AG04450 (cell line): ENCODE measurements at regions not wholly inside any gene's neighbourhood (a gene's known extent, or its start where the extent isn't known, plus 50 kb on each side); places are given as distances from the start of the nearest gene placed in this dataset.

Experiments used
- CTCF ChIA-PET: fragments of 300-600, 350-600 bp; formaldehyde crosslinking; extraction: SDS; loops from one replicate; lab custom pipeline; 2022; ENCODE audit warnings: antibody characterized with exemption, inconsistent platforms; lab: Charles Lee
- POLR2A ChIA-PET: fragments of 350-600 bp; formaldehyde crosslinking; extraction: SDS; loops from one replicate; lab custom pipeline; 2021; ENCODE audit warnings: antibody characterized with exemption, inconsistent platforms; lab: Yijun Ruan, JAX
- DNase-seq: peaks from one replicate; pipeline ENCODE4 v3.0.0-alpha.2; 2011; ENCODE audit warnings: low read depth, low spot score
- H3K27ac ChIP-seq: one replicate; pipeline ENCODE4 v1.5.1; 2012; ENCODE audit warnings: low read depth, low read length, control low read depth
- H3K27me3 ChIP-seq: one replicate; pipeline ENCODE4 v1.6.0; 2012; ENCODE audit warnings: low read length; ENCODE audit not compliant: control insufficient read depth, insufficient read depth
- H3K4me3 ChIP-seq: 2 replicates; pipeline ENCODE4 v1.5.1; 2011; ENCODE audit warnings: mild to moderate bottlenecking, low read depth, low read length, control low read depth
- H3K9me3 ChIP-seq: 2 replicates; pipeline ENCODE4 v1.5.1; 2012; ENCODE audit warnings: low read length; ENCODE audit not compliant: control insufficient read depth, insufficient read depth
- CTCF ChIP-seq: IDR thresholded peaks from 2 replicates; pipeline ENCODE4 v1.5.1; 2011; ENCODE audit warnings: low read depth, low read length, control low read depth, inconsistent platforms

- POLR2A ChIA-PET = no interaction called here
- DNase-seq = no peak
- TF ChIP-seq CTCF = no peak
- H3K27me3 ChIP-seq = no peaks in the 10 kb centered on the region
- H3K9me3 ChIP-seq = peaks cover 19% of the 10 kb centered on the region
- H3K4me3 ChIP-seq = no peak overlapping the region
- H3K27ac ChIP-seq = no peak overlapping the region
- CTCF ChIA-PET = no interaction called here
Observed at GRCh38 chr7:49400891-49401550, 372.4 kb upstream of the VWC2 start.

GRCh38 chr7:49403844-49404243 is 369.6 kb upstream of the VWC2 start:
- POLR2A ChIA-PET = no interaction called here
- DNase-seq = no peak
- Histone ChIP-seq H3K4me3 (no peak overlapping the region), H3K27me3 (no peaks in the 10 kb centered on the region), H3K9me3 (peaks cover 26% of the 10 kb centered on the region), H3K27ac (no peak overlapping the region)
- TF ChIP-seq CTCF = no peak
- CTCF ChIA-PET = no interaction called here

- peaks cover 25% of the 10 kb centered on the region for H3K9me3 ChIP-seq
- H3K27me3 ChIP-seq = no peaks in the 10 kb centered on the region
- no peak for DNase-seq
- no peak for TF ChIP-seq CTCF
- no peak overlapping the region for H3K27ac ChIP-seq
- ChIA-PET POLR2A (no interaction called here), CTCF (no interaction called here)
- no peak overlapping the region for H3K4me3 ChIP-seq
Observed at GRCh38 chr7:49407205-49407604, 366.2 kb upstream of the VWC2 start.

- Histone ChIP-seq H3K9me3 (peaks cover 3% of the 10 kb centered on the region; the same call in 1 of the 2 replicates), H3K4me3 (no peak overlapping the region), H3K27me3 (no peaks in the 10 kb centered on the region), H3K27ac (no peak overlapping the region)
- POLR2A ChIA-PET = no interaction called here
- no peak for TF ChIP-seq CTCF
- CTCF ChIA-PET = no interaction called here
- DNase-seq = no peak
Observed at GRCh38 chr7:49417034-49417433, 356.4 kb upstream of the VWC2 start.

- Histone ChIP-seq H3K27ac (no peak overlapping the region), H3K4me3 (no peak overlapping the region), H3K27me3 (no peaks in the 10 kb centered on the region), H3K9me3 (peaks cover 3% of the 10 kb centered on the region; the same call in 1 of the 2 replicates)
- TF ChIP-seq CTCF = no peak
- DNase-seq = no peak
- ChIA-PET CTCF (no interaction called here), POLR2A (no interaction called here)
Observed at GRCh38 chr7:49418963-49419362, 354.5 kb upstream of the VWC2 start.
